Testis (tissue), 2 donors: ENCODE measurements at regions not wholly inside any gene's neighbourhood (a gene's known extent, or its start where the extent isn't known, plus 50 kb on each side); places are given as distances from the start of the nearest gene placed in this dataset.

Source experiments
- POLR2A ChIP-seq: fragments of 450-650 bp; IDR thresholded peaks from one replicate; pipeline ENCODE4 v1.6.1; 2017; ENCODE audit warnings: antibody characterized with exemption, mild to moderate bottlenecking, moderate library complexity
- TF ChIP-seq, protein P1 (sequence below), 3 experiments: fragments of 450-650 bp in 2 of 3; fragments of 200-600 bp in 1 of 3; sonication (generic) in 1 of 3; IDR thresholded peaks; one replicate each; pipeline ENCODE4 v1.5.1; 2016 to 2019; ENCODE audit warnings: antibody characterized with exemption in 3 of 3, mild to moderate bottlenecking in 2 of 3, moderate library complexity in 1 of 3

DNA sequence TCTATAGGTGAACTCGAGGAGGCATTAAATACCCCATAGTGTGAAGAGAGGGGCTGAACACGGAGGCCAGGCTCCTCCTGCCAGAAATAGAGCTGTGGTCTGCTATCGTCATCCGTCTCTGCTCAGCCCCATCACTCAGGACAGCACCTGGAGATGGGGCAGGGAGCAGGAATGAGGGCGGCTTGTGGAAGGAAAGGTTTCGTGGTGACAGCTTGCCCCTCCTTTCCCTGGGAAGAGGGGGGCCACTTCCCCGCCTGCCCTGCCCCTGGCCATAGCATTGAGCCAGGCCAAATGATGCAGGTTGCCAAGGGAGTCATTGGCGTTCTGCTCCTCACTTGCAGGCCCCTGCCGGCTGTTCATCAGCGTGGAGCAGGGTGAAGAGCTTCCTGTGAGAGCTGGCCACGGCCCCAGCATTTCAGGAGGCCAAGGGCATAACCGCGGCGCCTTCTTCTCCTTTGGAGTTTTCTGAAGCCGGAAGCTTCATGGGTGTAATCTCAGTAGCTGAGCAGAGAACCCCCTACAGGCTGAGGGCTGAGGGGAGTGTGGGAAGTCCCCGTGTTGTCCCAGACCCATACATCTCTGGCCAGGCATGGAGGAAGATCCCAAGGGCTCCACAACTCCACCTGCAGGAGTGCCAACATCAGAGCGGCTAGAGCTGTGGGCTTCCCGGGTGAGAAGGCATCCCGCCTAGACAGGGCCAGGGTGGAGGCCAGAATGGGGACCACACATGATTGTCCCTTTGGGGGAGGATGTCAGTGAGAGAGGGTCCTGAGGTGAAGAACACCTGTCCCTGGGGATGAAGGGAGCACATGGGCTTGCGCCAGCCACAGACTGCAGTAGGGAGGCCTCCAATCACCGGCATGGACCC is 112.5 kb upstream of the GLI2 start:
- TF ChIP-seq, protein P1, sequence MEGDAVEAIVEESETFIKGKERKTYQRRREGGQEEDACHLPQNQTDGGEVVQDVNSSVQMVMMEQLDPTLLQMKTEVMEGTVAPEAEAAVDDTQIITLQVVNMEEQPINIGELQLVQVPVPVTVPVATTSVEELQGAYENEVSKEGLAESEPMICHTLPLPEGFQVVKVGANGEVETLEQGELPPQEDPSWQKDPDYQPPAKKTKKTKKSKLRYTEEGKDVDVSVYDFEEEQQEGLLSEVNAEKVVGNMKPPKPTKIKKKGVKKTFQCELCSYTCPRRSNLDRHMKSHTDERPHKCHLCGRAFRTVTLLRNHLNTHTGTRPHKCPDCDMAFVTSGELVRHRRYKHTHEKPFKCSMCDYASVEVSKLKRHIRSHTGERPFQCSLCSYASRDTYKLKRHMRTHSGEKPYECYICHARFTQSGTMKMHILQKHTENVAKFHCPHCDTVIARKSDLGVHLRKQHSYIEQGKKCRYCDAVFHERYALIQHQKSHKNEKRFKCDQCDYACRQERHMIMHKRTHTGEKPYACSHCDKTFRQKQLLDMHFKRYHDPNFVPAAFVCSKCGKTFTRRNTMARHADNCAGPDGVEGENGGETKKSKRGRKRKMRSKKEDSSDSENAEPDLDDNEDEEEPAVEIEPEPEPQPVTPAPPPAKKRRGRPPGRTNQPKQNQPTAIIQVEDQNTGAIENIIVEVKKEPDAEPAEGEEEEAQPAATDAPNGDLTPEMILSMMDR (IDR thresholded peaks at IDR 0.05) = no peak
- TF ChIP-seq POLR2A = no peak
